ENCODE measurements at regions not wholly inside any gene's neighbourhood (a gene's known extent, or its start where the extent isn't known, plus 50 kb on each side); places are given as distances from the start of the nearest gene placed in this dataset.
"Not testable (repeated sequence)": the region's sequence is repeated elsewhere in the genome, so short reads cannot be mapped to it uniquely, and the experiment has no call there.

GRCh38 chr5:103703617-103704016, 141.0 kb upstream of the NUDT12 start:
- H3K9me3 Mint-ChIP-seq = peaks cover 6% of the 10 kb centered on the region
- no peaks in the 10 kb centered on the region for H3K4me1 Mint-ChIP-seq
- no peaks in the 10 kb centered on the region for H3K36me3 Mint-ChIP-seq
- H3K4me3 Mint-ChIP-seq = no peak overlapping the region
- H3K27me3 Mint-ChIP-seq = peaks cover 2% of the 10 kb centered on the region
- no peak overlapping the region for H3K27ac Mint-ChIP-seq

GRCh38 chr5:103693517-103693916, 130.9 kb upstream of the NUDT12 start:
- no peaks in the 10 kb centered on the region for H3K4me1 Mint-ChIP-seq
- H3K9me3 Mint-ChIP-seq = no peaks in the 10 kb centered on the region
- H3K4me3 Mint-ChIP-seq = no peak overlapping the region
- H3K27ac Mint-ChIP-seq = no peak overlapping the region
- no peaks in the 10 kb centered on the region for H3K27me3 Mint-ChIP-seq
- H3K36me3 Mint-ChIP-seq = no peaks in the 10 kb centered on the region

DNA sequence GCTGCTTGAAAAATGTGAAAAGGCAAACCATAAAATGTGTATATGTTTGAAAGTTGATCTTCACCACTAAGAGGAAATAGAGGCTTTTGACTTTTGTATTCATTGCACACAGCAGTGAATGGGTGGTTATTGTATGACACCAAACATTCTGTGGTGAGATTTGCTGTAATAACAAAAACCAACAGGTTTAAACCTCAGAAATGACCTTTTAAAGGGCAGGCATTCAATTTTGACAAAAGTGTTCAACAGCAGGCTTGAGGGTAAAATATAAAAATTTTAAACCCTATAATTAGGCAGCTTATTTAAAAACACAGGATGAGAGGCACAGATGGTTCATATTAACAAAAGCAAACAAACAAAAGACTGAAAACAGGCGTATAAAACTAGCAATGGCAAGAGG, 128.1 kb upstream of the NUDT12 start:
- no peaks in the 10 kb centered on the region for H3K4me1 Mint-ChIP-seq
- no peak overlapping the region for H3K4me3 Mint-ChIP-seq
- no peaks in the 10 kb centered on the region for H3K9me3 Mint-ChIP-seq
- no peaks in the 10 kb centered on the region for H3K27me3 Mint-ChIP-seq
- H3K27ac Mint-ChIP-seq = no peak overlapping the region
- H3K36me3 Mint-ChIP-seq = no peaks in the 10 kb centered on the region

DNA sequence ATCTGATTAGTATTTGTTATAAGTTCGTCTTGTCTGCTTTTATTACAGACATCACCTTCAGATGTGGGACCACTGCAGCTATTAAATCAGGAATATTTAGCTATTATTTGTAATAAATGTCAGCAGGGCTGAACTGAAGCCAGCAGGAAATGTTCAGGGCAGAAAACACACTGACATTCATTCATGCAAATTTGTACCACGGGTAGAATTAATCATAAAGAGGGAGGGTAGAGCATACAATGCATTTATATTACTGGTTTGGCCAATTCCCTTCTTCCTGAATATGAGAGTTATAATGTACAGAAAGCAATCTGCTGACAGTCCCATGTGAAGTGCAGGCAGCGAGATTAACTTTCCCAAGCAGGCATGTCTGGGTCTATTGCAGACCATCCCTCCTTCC, 117.3 kb upstream of the NUDT12 start:
- H3K36me3 Mint-ChIP-seq = no peaks in the 10 kb centered on the region
- H3K9me3 Mint-ChIP-seq = no peaks in the 10 kb centered on the region
- no peak overlapping the region for H3K4me3 Mint-ChIP-seq
- no peak overlapping the region for H3K27ac Mint-ChIP-seq
- H3K27me3 Mint-ChIP-seq = no peaks in the 10 kb centered on the region
- H3K4me1 Mint-ChIP-seq = no peaks in the 10 kb centered on the region

GRCh38 chr5:103676198-103676597, 113.6 kb upstream of the NUDT12 start:
- not testable (repeated sequence) for H3K36me3 Mint-ChIP-seq, H3K4me1 Mint-ChIP-seq, H3K9me3 Mint-ChIP-seq, H3K27me3 Mint-ChIP-seq, H3K27ac Mint-ChIP-seq, H3K4me3 Mint-ChIP-seq

DNA sequence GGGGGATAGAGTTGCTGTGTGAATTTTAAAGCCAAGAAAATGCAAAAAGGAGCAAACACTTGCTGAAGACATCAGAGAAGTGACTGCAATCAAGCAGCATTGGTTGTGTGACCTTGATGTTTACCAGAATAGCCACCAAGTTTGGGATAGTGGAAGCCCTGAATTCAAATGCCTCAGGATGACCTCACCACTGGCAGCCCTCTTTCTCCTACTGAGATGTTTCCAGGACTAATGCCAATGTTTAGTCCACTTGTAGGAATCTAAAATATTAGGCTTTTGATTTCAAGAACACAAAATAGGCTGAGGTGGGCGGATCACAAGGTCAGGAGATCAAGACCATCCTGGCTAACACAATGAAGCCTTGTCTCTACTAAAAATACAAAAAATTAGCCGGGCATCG, 112.2 kb upstream of the NUDT12 start:
- Mint-ChIP-seq H3K27me3 (no peaks in the 10 kb centered on the region), H3K4me1 (no peaks in the 10 kb centered on the region), H3K4me3 (no peak overlapping the region), H3K36me3 (no peaks in the 10 kb centered on the region), H3K9me3 (no peaks in the 10 kb centered on the region), H3K27ac (no peak overlapping the region)

- Mint-ChIP-seq H3K9me3 (no peaks in the 10 kb centered on the region), H3K36me3 (no peaks in the 10 kb centered on the region), H3K4me1 (no peaks in the 10 kb centered on the region), H3K4me3 (no peak overlapping the region), H3K27me3 (no peaks in the 10 kb centered on the region), H3K27ac (no peak overlapping the region)
Observed at GRCh38 chr5:103674251-103674650, 111.7 kb upstream of the NUDT12 start.

GRCh38 chr5:103669615-103670014, 107.0 kb upstream of the NUDT12 start:
- Mint-ChIP-seq H3K36me3 (no peaks in the 10 kb centered on the region), H3K4me1 (no peaks in the 10 kb centered on the region), H3K4me3 (no peak overlapping the region), H3K27me3 (no peaks in the 10 kb centered on the region), H3K9me3 (no peaks in the 10 kb centered on the region), H3K27ac (no peak overlapping the region)

- H3K27me3 Mint-ChIP-seq = no peaks in the 10 kb centered on the region
- H3K36me3 Mint-ChIP-seq = no peaks in the 10 kb centered on the region
- no peak overlapping the region for H3K27ac Mint-ChIP-seq
- H3K9me3 Mint-ChIP-seq = no peaks in the 10 kb centered on the region
- no peak overlapping the region for H3K4me3 Mint-ChIP-seq
- no peaks in the 10 kb centered on the region for H3K4me1 Mint-ChIP-seq
Observed at GRCh38 chr5:103668281-103668680, 105.7 kb upstream of the NUDT12 start.

- H3K4me3 Mint-ChIP-seq = no peak overlapping the region
- H3K36me3 Mint-ChIP-seq = no peaks in the 10 kb centered on the region
- H3K27ac Mint-ChIP-seq = no peak overlapping the region
- H3K9me3 Mint-ChIP-seq = peaks cover 8% of the 10 kb centered on the region
- no peaks in the 10 kb centered on the region for H3K27me3 Mint-ChIP-seq
- H3K4me1 Mint-ChIP-seq = no peaks in the 10 kb centered on the region
Observed at GRCh38 chr5:103667068-103667467, 104.5 kb upstream of the NUDT12 start.

GRCh38 chr5:103657301-103657700, 94.7 kb upstream of the NUDT12 start:
- Mint-ChIP-seq H3K27me3 (no peaks in the 10 kb centered on the region), H3K36me3 (no peaks in the 10 kb centered on the region), H3K4me1 (no peaks in the 10 kb centered on the region)

GRCh38 chr5:103648086-103648485, 85.5 kb upstream of the NUDT12 start:
- Mint-ChIP-seq H3K27ac (no peak overlapping the region), H3K4me3 (no peak overlapping the region), H3K4me1 (no peaks in the 10 kb centered on the region), H3K27me3 (no peaks in the 10 kb centered on the region), H3K36me3 (no peaks in the 10 kb centered on the region), H3K9me3 (no peaks in the 10 kb centered on the region)

More at GRCh38 chr5:103657301-103657700, 94.7 kb upstream of the NUDT12 start:
- H3K4me3 Mint-ChIP-seq = no peak overlapping the region
- H3K27ac Mint-ChIP-seq = no peak overlapping the region
- no peaks in the 10 kb centered on the region for H3K9me3 Mint-ChIP-seq

GRCh38 chr5:103646698-103647614, 84.4 kb upstream of the NUDT12 start:
- no peaks in the 10 kb centered on the region for H3K36me3 Mint-ChIP-seq
- H3K4me3 Mint-ChIP-seq = no peak overlapping the region
- H3K27ac Mint-ChIP-seq = no peak overlapping the region
- H3K9me3 Mint-ChIP-seq = no peaks in the 10 kb centered on the region
- no peaks in the 10 kb centered on the region for H3K27me3 Mint-ChIP-seq
- no peaks in the 10 kb centered on the region for H3K4me1 Mint-ChIP-seq

- Mint-ChIP-seq H3K4me3 (no peak overlapping the region), H3K4me1 (no peaks in the 10 kb centered on the region), H3K27ac (no peak overlapping the region), H3K9me3 (no peaks in the 10 kb centered on the region), H3K27me3 (no peaks in the 10 kb centered on the region), H3K36me3 (no peaks in the 10 kb centered on the region)
Observed at GRCh38 chr5:103645816-103646215, 83.2 kb upstream of the NUDT12 start.

- Mint-ChIP-seq H3K4me1 (no peaks in the 10 kb centered on the region), H3K4me3 (no peak overlapping the region), H3K36me3 (no peaks in the 10 kb centered on the region), H3K9me3 (no peaks in the 10 kb centered on the region), H3K27me3 (peaks cover 3% of the 10 kb centered on the region), H3K27ac (no peak overlapping the region)
Observed at GRCh38 chr5:103638979-103639378, 76.4 kb upstream of the NUDT12 start.

DNA sequence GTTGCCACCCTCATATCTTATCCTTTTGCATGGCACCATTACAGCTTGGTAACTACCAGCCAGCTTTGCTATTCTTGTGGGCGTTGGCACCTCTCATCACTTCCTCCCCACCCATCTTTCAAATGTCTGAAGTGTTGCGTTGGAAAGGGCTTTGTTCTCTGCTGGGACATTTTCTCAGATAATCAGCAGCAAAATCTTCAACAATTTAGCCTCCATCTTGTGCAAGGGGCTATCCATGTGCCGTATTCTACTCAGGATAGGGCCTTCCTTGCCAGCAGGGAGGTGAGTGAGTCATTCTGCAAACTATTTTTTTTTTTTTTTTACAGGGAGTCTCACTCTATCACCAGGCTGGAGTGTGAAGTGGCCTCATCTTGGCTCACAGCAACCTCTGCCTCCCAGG, 62.1 kb upstream of the NUDT12 start:
- Mint-ChIP-seq H3K36me3 (no peaks in the 10 kb centered on the region), H3K4me3 (no peak overlapping the region), H3K27me3 (no peaks in the 10 kb centered on the region)

GRCh38 chr5:103624035-103624480, 61.5 kb upstream of the NUDT12 start:
- H3K27me3 Mint-ChIP-seq = no peaks in the 10 kb centered on the region
- H3K4me3 Mint-ChIP-seq = no peak overlapping the region
- H3K36me3 Mint-ChIP-seq = no peaks in the 10 kb centered on the region
- H3K27ac Mint-ChIP-seq = no peak overlapping the region
- no peaks in the 10 kb centered on the region for H3K9me3 Mint-ChIP-seq
- no peaks in the 10 kb centered on the region for H3K4me1 Mint-ChIP-seq

More for the DNA sequence above, 62.1 kb upstream of the NUDT12 start:
- Mint-ChIP-seq H3K4me1 (no peaks in the 10 kb centered on the region), H3K9me3 (no peaks in the 10 kb centered on the region), H3K27ac (no peak overlapping the region)

Data from activated naive CD4-positive, alpha-beta T cell treated with anti-CD3 and anti-CD28 coated beads, Interleukin-2, amount 50 U/mL, for 24 hours (primary cell).